ENCODE measurements at regions not wholly inside any gene's neighbourhood (a gene's known extent, or its start where the extent isn't known, plus 50 kb on each side); places are given as distances from the start of the nearest gene placed in this dataset.

- TF ChIP-seq CTCF (conservative IDR thresholded peaks at IDR 0.05) (no peak), ZFX (IDR thresholded peaks at IDR 0.05) (no peak)
- H3K27ac ChIP-seq = no peak overlapping the region
Observed at GRCh38 chr4:16365036-16365569, 138.8 kb upstream of the TAPT1 start.

GRCh38 chr4:16360694-16361262 lies 134.5 kb upstream of the TAPT1 start:
- no peak overlapping the region for H3K27ac ChIP-seq
- TF ChIP-seq ZFX (IDR thresholded peaks at IDR 0.05) (no peak), CTCF (conservative IDR thresholded peaks at IDR 0.05) (no peak)

- TF ChIP-seq ZFX (IDR thresholded peaks at IDR 0.05) (no peak), CTCF (conservative IDR thresholded peaks at IDR 0.05) (no peak)
- H3K27ac ChIP-seq = no peak overlapping the region
Observed at GRCh38 chr4:16353165-16353564, 126.9 kb upstream of the TAPT1 start.

GRCh38 chr4:16351161-16351560 lies 124.9 kb upstream of the TAPT1 start:
- H3K27ac ChIP-seq = no peak overlapping the region
- TF ChIP-seq ZFX (IDR thresholded peaks at IDR 0.05) = no peak
- no peak for TF ChIP-seq CTCF (conservative IDR thresholded peaks at IDR 0.05)

DNA sequence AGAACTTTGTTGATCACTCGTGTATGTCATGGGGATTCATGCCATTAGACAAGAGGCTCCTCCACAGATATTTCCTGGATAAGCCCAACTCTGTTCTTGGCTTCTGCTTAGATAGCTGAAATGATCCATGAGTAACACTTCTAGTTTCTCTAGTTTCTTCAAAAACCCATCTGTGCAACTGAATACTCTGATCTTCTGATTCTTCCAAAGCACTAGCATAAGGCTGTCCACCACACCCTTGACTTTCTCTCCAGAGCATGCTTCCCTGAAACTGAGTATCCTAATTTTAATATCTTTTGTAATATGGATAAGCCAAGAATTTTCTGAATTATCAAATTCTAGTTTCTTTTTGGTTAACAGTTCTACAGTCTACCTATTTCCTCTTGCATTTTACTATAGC lies 118.6 kb upstream of the TAPT1 start:
- no peak overlapping the region for H3K27ac ChIP-seq
- no peak for TF ChIP-seq ZFX (IDR thresholded peaks at IDR 0.05)
- no peak for TF ChIP-seq CTCF (conservative IDR thresholded peaks at IDR 0.05)

DNA sequence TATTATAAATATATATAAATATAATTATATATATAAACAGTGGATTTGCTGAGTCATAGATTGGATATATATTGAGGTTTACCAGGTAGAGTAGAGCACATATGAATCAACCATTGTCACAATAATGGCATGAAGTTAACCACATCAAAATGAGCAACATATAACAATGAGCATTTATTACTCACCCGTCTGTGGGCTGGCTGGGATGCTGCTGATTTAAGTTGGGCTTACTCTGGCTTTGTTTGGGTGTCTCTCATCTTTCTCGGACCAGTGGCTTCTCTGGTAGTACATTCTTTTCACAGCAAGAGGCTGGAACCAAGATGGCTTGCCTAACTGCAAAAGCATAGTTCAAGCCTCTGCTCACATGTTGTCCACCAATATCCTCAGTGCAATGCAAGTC lies 111.7 kb upstream of the TAPT1 start:
- no peak for TF ChIP-seq CTCF (conservative IDR thresholded peaks at IDR 0.05)
- TF ChIP-seq ZFX (IDR thresholded peaks at IDR 0.05) = no peak
- no peak overlapping the region for H3K27ac ChIP-seq

DNA sequence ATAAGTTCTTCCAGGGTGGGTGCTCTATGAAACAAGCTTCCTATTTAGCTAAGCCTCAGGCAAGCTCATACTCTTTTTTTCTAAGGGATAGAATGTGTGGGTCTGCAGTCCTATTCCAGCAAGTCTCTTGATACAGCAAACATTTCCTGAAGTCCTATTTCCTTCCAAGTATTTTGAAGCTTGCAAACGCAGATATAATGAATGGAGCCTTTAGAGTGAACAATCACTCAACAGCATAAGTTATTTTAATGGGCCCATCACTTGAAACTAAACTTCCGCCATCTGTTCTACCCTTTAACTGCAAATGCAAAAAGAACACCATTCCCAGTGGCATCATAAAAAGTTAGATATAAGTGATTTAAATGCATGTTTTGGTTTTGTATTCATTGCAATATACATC lies 108.3 kb upstream of the TAPT1 start:
- TF ChIP-seq ZFX (IDR thresholded peaks at IDR 0.05) (no peak), CTCF (conservative IDR thresholded peaks at IDR 0.05) (no peak)
- H3K27ac ChIP-seq = no peak overlapping the region

Measured in C4-2B (cell line).